ENCODE measurements at regions not wholly inside any gene's neighbourhood (a gene's known extent, or its start where the extent isn't known, plus 50 kb on each side); places are given as distances from the start of the nearest gene placed in this dataset.

- Histone ChIP-seq H3K4me1 (ENCODE audit: control insufficient read depth in 1 of 2, extremely low read depth in 1 of 2, insufficient read depth in 2 of 2, low read length in 2 of 2) (no peaks in the 10 kb centered on the region), H3K9me3 (no peaks in the 10 kb centered on the region), H3K27me3 (replicated peaks in 1 of 2; ENCODE audit: control insufficient read depth in 2 of 2, extremely low read depth in 1 of 2, insufficient read depth in 2 of 2, low read length in 1 of 2) (peaks cover 0 to 9% of the 10 kb centered on the region in 2 experiments), H3K4me3 (ENCODE audit: control insufficient read depth in 1 of 2, extremely low read depth in 1 of 2, low read length in 1 of 2) (no peak overlapping the region), H3K36me3 (ENCODE audit: control insufficient read depth in 2 of 2, extremely low read depth in 1 of 2, insufficient read depth in 1 of 2, low read length in 1 of 2) (no peaks in the 10 kb centered on the region), H3K27ac (ENCODE audit: low read length) (no peak overlapping the region)
- ChIA-PET POLR2A (no interaction called here), CTCF (no interaction called here)
- WGBS (ENCODE audit: insufficient coverage): 75% methylated on average over 1 of the region's 6 CpGs
- DNase-seq (no peak), ATAC-seq (replicated peaks in 1 of 4) (no peak)
- H3K36me3 Mint-ChIP-seq: no peaks in the 10 kb centered on the region
- H3K27me3 Mint-ChIP-seq: peaks cover 3% of the 10 kb centered on the region in 2 donors
- H3K27ac Mint-ChIP-seq: no peak overlapping the region
- H3K4me3 Mint-ChIP-seq: no peak overlapping the region
- no peaks in the 10 kb centered on the region for H3K9me3 Mint-ChIP-seq
- no peaks in the 10 kb centered on the region for H3K4me1 Mint-ChIP-seq
Observed at GRCh38 chr10:121079226-121079625, 228.1 kb downstream of the WDR11 start.

GRCh38 chr10:121080281-121080891 is 229.2 kb downstream of the WDR11 start:
- ChIA-PET CTCF (no interaction called here), POLR2A (no interaction called here)
- WGBS (ENCODE audit: insufficient coverage): 40% methylated on average over 7 of the region's 7 CpGs
- Histone ChIP-seq H3K27me3 (replicated peaks in 1 of 2; ENCODE audit: control insufficient read depth in 2 of 2, extremely low read depth in 1 of 2, insufficient read depth in 2 of 2, low read length in 1 of 2) (peaks cover 0 to 14% of the 10 kb centered on the region in 2 experiments), H3K36me3 (ENCODE audit: control insufficient read depth in 2 of 2, extremely low read depth in 1 of 2, insufficient read depth in 1 of 2, low read length in 1 of 2) (no peaks in the 10 kb centered on the region), H3K27ac (ENCODE audit: low read length) (no peak overlapping the region), H3K4me3 (ENCODE audit: control insufficient read depth in 1 of 2, extremely low read depth in 1 of 2, low read length in 1 of 2) (no peak overlapping the region), H3K9me3 (no peaks in the 10 kb centered on the region), H3K4me1 (ENCODE audit: control insufficient read depth in 1 of 2, extremely low read depth in 1 of 2, insufficient read depth in 2 of 2, low read length in 2 of 2) (no peaks in the 10 kb centered on the region)
- H3K36me3 Mint-ChIP-seq: no peaks in the 10 kb centered on the region
- ATAC-seq (replicated peaks in 1 of 4) (no peak), DNase-seq (no peak)
- H3K27ac Mint-ChIP-seq: no peak overlapping the region
- H3K4me1 Mint-ChIP-seq: no peaks in the 10 kb centered on the region
- no peaks in the 10 kb centered on the region for H3K9me3 Mint-ChIP-seq
- H3K27me3 Mint-ChIP-seq: peaks cover 3 to 8% of the 10 kb centered on the region in 2 donors
- H3K4me3 Mint-ChIP-seq: no peak overlapping the region

- Mint-ChIP-seq H3K4me3 (no peak overlapping the region), H3K27ac (no peak overlapping the region)
Observed at GRCh38 chr10:121081306-121081705, 230.1 kb downstream of the WDR11 start.

GRCh38 chr10:121082984-121083383 is 231.8 kb downstream of the WDR11 start:
- Mint-ChIP-seq H3K27ac (no peak overlapping the region), H3K4me3 (no peak overlapping the region), H3K9me3 (peaks cover 0 to 7% (median 0%) of the 10 kb centered on the region in 3 donors), H3K4me1 (no peaks in the 10 kb centered on the region), H3K27me3 (peaks cover 3 to 8% of the 10 kb centered on the region in 2 donors), H3K36me3 (no peaks in the 10 kb centered on the region)
- ATAC-seq (replicated peaks in 1 of 4) (no peak), DNase-seq (no peak)
- Histone ChIP-seq H3K27me3 (replicated peaks in 1 of 2; ENCODE audit: control insufficient read depth in 2 of 2, extremely low read depth in 1 of 2, insufficient read depth in 2 of 2, low read length in 1 of 2) (peaks cover 0 to 12% of the 10 kb centered on the region in 2 experiments), H3K36me3 (ENCODE audit: control insufficient read depth in 2 of 2, extremely low read depth in 1 of 2, insufficient read depth in 1 of 2, low read length in 1 of 2) (no peaks in the 10 kb centered on the region), H3K4me1 (ENCODE audit: control insufficient read depth in 1 of 2, extremely low read depth in 1 of 2, insufficient read depth in 2 of 2, low read length in 2 of 2) (no peaks in the 10 kb centered on the region), H3K27ac (ENCODE audit: low read length) (no peak overlapping the region), H3K9me3 (no peaks in the 10 kb centered on the region), H3K4me3 (ENCODE audit: control insufficient read depth in 1 of 2, extremely low read depth in 1 of 2, low read length in 1 of 2) (no peak overlapping the region)
- ChIA-PET POLR2A (no interaction called here), CTCF (interaction anchor here in 1 of 2 donors (0.5 to 0.6 kb wide), 2 partner anchors 143 to 663 kb away, joined by 3 to 4 read pairs; no protein-coding TSS in a partner anchor)
- WGBS (ENCODE audit: insufficient coverage): no CpG with 5 or more reads among the region's 3 CpGs

More at GRCh38 chr10:121081306-121081705, 230.1 kb downstream of the WDR11 start:
- Histone ChIP-seq H3K4me3 (ENCODE audit: control insufficient read depth in 1 of 2, extremely low read depth in 1 of 2, low read length in 1 of 2) (no peak overlapping the region), H3K27ac (ENCODE audit: low read length) (no peak overlapping the region), H3K36me3 (ENCODE audit: control insufficient read depth in 2 of 2, extremely low read depth in 1 of 2, insufficient read depth in 1 of 2, low read length in 1 of 2) (no peaks in the 10 kb centered on the region), H3K27me3 (replicated peaks in 1 of 2; ENCODE audit: control insufficient read depth in 2 of 2, extremely low read depth in 1 of 2, insufficient read depth in 2 of 2, low read length in 1 of 2) (peaks cover 0 to 14% of the 10 kb centered on the region in 2 experiments), H3K4me1 (ENCODE audit: control insufficient read depth in 1 of 2, extremely low read depth in 1 of 2, insufficient read depth in 2 of 2, low read length in 2 of 2) (no peaks in the 10 kb centered on the region), H3K9me3 (no peaks in the 10 kb centered on the region)
- H3K36me3 Mint-ChIP-seq: no peaks in the 10 kb centered on the region
- no peaks in the 10 kb centered on the region for H3K9me3 Mint-ChIP-seq
- H3K4me1 Mint-ChIP-seq: no peaks in the 10 kb centered on the region
- POLR2A ChIA-PET: no interaction called here
- WGBS (ENCODE audit: insufficient coverage): no CpG with 5 or more reads among the region's 3 CpGs
- H3K27me3 Mint-ChIP-seq: peaks cover 3 to 8% of the 10 kb centered on the region in 2 donors
- CTCF ChIA-PET: no interaction called here
- ATAC-seq (replicated peaks in 1 of 4) (no peak), DNase-seq (no peak)

GRCh38 chr10:121084016-121084674 is 233.0 kb downstream of the WDR11 start:
- 69% methylated on average over 8 of the region's 8 CpGs for WGBS (ENCODE audit: insufficient coverage)
- H3K9me3 ChIP-seq: no peaks in the 10 kb centered on the region
- ChIA-PET POLR2A (no interaction called here), CTCF (no interaction called here)
- H3K27ac ChIP-seq (ENCODE audit: low read length): no peak overlapping the region
- DNase-seq: no peak
- no peak overlapping the region for H3K27ac Mint-ChIP-seq
- no peaks in the 10 kb centered on the region for H3K4me1 ChIP-seq (ENCODE audit: control insufficient read depth in 1 of 2, extremely low read depth in 1 of 2, insufficient read depth in 2 of 2, low read length in 2 of 2)
- no peak for ATAC-seq (replicated peaks in 1 of 4)
- H3K27me3 Mint-ChIP-seq: peaks cover 0 to 8% of the 10 kb centered on the region in 2 donors
- no peak overlapping the region for H3K4me3 Mint-ChIP-seq
- no peaks in the 10 kb centered on the region for H3K4me1 Mint-ChIP-seq
- H3K9me3 Mint-ChIP-seq: peaks cover 0 to 7% (median 0%) of the 10 kb centered on the region in 3 donors
- H3K4me3 ChIP-seq (ENCODE audit: control insufficient read depth in 1 of 2, extremely low read depth in 1 of 2, low read length in 1 of 2): no peak overlapping the region
- H3K36me3 Mint-ChIP-seq: no peaks in the 10 kb centered on the region
- H3K27me3 ChIP-seq (replicated peaks in 1 of 2; ENCODE audit: control insufficient read depth in 2 of 2, extremely low read depth in 1 of 2, insufficient read depth in 2 of 2, low read length in 1 of 2): peaks cover 0 to 11% of the 10 kb centered on the region in 2 experiments
- H3K36me3 ChIP-seq (ENCODE audit: control insufficient read depth in 2 of 2, extremely low read depth in 1 of 2, insufficient read depth in 1 of 2, low read length in 1 of 2): no peaks in the 10 kb centered on the region

DNA sequence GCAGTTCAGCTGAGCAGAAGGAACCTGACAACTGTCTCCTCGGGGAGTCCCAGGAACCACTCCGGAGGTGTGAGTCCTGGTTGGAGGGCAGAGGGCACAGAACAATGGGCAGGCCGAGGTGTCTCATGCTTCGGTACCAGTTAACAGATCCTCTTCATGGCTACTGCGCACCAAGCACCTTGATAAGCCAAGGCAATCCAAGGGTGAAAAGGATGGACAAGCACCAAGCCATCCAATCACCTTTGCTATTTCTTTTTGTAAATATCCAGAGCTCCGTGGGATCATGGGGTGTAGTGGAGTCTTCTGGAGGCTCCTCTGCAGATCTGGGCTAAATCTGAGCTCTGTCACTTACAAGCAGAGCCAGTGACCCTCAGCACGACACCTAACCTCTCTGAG is 233.5 kb downstream of the WDR11 start:
- CTCF ChIA-PET: no interaction called here
- peaks cover 0 to 8% of the 10 kb centered on the region in 2 donors for H3K27me3 Mint-ChIP-seq

More for the DNA sequence above, 233.5 kb downstream of the WDR11 start:
- H3K4me1 ChIP-seq (ENCODE audit: control insufficient read depth in 1 of 2, extremely low read depth in 1 of 2, insufficient read depth in 2 of 2, low read length in 2 of 2): no peaks in the 10 kb centered on the region
- H3K9me3 ChIP-seq: no peaks in the 10 kb centered on the region
- DNase-seq (no peak), ATAC-seq (replicated peaks in 1 of 4) (no peak)
- H3K27ac ChIP-seq (ENCODE audit: low read length): no peak overlapping the region
- Mint-ChIP-seq H3K4me3 (no peak overlapping the region), H3K4me1 (no peaks in the 10 kb centered on the region), H3K36me3 (no peaks in the 10 kb centered on the region), H3K27ac (no peak overlapping the region), H3K9me3 (peaks cover 0 to 7% (median 0%) of the 10 kb centered on the region in 3 donors)
- WGBS (ENCODE audit: insufficient coverage): 58% methylated on average over 5 of the region's 7 CpGs
- no peaks in the 10 kb centered on the region for H3K36me3 ChIP-seq (ENCODE audit: control insufficient read depth in 2 of 2, extremely low read depth in 1 of 2, insufficient read depth in 1 of 2, low read length in 1 of 2)
- H3K27me3 ChIP-seq (replicated peaks in 1 of 2; ENCODE audit: control insufficient read depth in 2 of 2, extremely low read depth in 1 of 2, insufficient read depth in 2 of 2, low read length in 1 of 2): peaks cover 0 to 11% of the 10 kb centered on the region in 2 experiments
- H3K4me3 ChIP-seq (ENCODE audit: control insufficient read depth in 1 of 2, extremely low read depth in 1 of 2, low read length in 1 of 2): no peak overlapping the region
- POLR2A ChIA-PET: no interaction called here
